Mesendoderm (in vitro differentiated cells): ENCODE measurements at regions not wholly inside any gene's neighbourhood (a gene's known extent, or its start where the extent isn't known, plus 50 kb on each side); places are given as distances from the start of the nearest gene placed in this dataset.

Experiments
- DNase-seq: peaks from one replicate; pipeline ENCODE4 v3.0.0; 2013
- H2AK5ac ChIP-seq: 2 replicates; pipeline ENCODE4 v1.6.1; 2013; ENCODE audit warnings: low read length, inconsistent platforms
- H2BK120ac ChIP-seq: 2 replicates; pipeline ENCODE4 v1.6.1; 2013; ENCODE audit warnings: low read depth, mild to moderate bottlenecking, low read length, moderate library complexity, mixed read lengths
- H2BK15ac ChIP-seq: replicated peaks from 2 replicates; pipeline ENCODE4 v1.6.1; 2013; ENCODE audit warnings: low read depth, mild to moderate bottlenecking, moderate library complexity
- H2BK5ac ChIP-seq: 2 replicates; pipeline ENCODE4 v1.6.1; 2013; ENCODE audit warnings: low read length, inconsistent platforms
- H3K18ac ChIP-seq: 2 replicates; pipeline ENCODE4 v1.6.1; 2013; ENCODE audit warnings: mild to moderate bottlenecking, low read length, mixed read lengths
- H3K23ac ChIP-seq: one replicate; pipeline ENCODE4 v1.6.1; 2013; ENCODE audit warnings: low read length
- H3K27ac ChIP-seq: 2 replicates; pipeline ENCODE4 v1.5.1; 2013; ENCODE audit warnings: low read depth, mild to moderate bottlenecking, inconsistent platforms, low read length, moderate library complexity
- H3K27me3 ChIP-seq: 2 replicates; pipeline ENCODE4 v1.6.1; 2013; ENCODE audit warnings: low read length, control low read depth, mild to moderate bottlenecking, inconsistent platforms; ENCODE audit not compliant: insufficient read depth, poor library complexity
- H3K36me3 ChIP-seq: 2 replicates; pipeline ENCODE4 v1.6.1; 2013; ENCODE audit warnings: low read length, inconsistent platforms; ENCODE audit not compliant: control insufficient read depth, insufficient read depth
- H3K4ac ChIP-seq: one replicate; pipeline ENCODE4 v1.6.1; 2013; ENCODE audit warnings: low read depth, mild to moderate bottlenecking, low read length, moderate library complexity
- H3K4me1 ChIP-seq: 2 replicates; pipeline ENCODE4 v1.6.1; 2013; ENCODE audit warnings: low read depth, low read length, inconsistent platforms; ENCODE audit not compliant: control insufficient read depth
- H3K4me2 ChIP-seq: 2 replicates; pipeline ENCODE4 v1.6.1; 2013; ENCODE audit warnings: low read length
- H3K4me3 ChIP-seq: 2 replicates; pipeline ENCODE4 v1.5.1; 2013; ENCODE audit warnings: mild to moderate bottlenecking, low read length
- H3K56ac ChIP-seq: one replicate; pipeline ENCODE4 v1.6.1; 2013; ENCODE audit warnings: low read length
- H3K79me1 ChIP-seq: 2 replicates; pipeline ENCODE4 v1.6.1; 2013; ENCODE audit warnings: low read length, inconsistent platforms
- H3K79me2 ChIP-seq: 2 replicates; pipeline ENCODE4 v1.6.1; 2013; ENCODE audit warnings: mild to moderate bottlenecking, low read length; ENCODE audit not compliant: control insufficient read depth, insufficient read depth
- H3K9ac ChIP-seq: 2 replicates; pipeline ENCODE4 v1.6.1; 2013; ENCODE audit warnings: low read length, inconsistent platforms
- H4K5ac ChIP-seq: one replicate; pipeline ENCODE4 v1.6.1; 2013; ENCODE audit warnings: low read length
- H4K8ac ChIP-seq: one replicate; pipeline ENCODE4 v1.6.1; 2013; ENCODE audit warnings: low read depth, mild to moderate bottlenecking, control low read depth, low read length, moderate library complexity
- WGBS: extraction: QIAGEN DNeasy Blood & Tissue Kit; methylation state at CpG from one replicate; pipeline ENCODE4 v1.1.7; 2013; ENCODE audit warnings: low lambda C conversion rate, missing lambda C conversion rate; ENCODE audit not compliant: insufficient coverage; ENCODE audit errors: extremely low coverage; 5-methylcytosine and 5-hydroxymethylcytosine counted together

- Histone ChIP-seq H4K8ac (no peak overlapping the region), H3K9ac (no peak overlapping the region), H4K5ac (no peak overlapping the region), H2BK5ac (no peak overlapping the region), H3K27me3 (no peaks in the 10 kb centered on the region), H2BK120ac (no peak overlapping the region), H3K4me1 (no peaks in the 10 kb centered on the region), H3K18ac (no peak overlapping the region), H2AK5ac (no peak overlapping the region), H3K4ac (no peak overlapping the region), H3K56ac (no peak overlapping the region), H3K4me3 (no peak overlapping the region), H3K79me1 (no peaks in the 10 kb centered on the region), H3K36me3 (no peaks in the 10 kb centered on the region), H3K27ac (no peak overlapping the region), H3K79me2 (no peaks in the 10 kb centered on the region), H3K23ac (no peak overlapping the region), H3K4me2 (no peak overlapping the region), H2BK15ac (no peak overlapping the region)
- DNase-seq: no peak
- WGBS: no CpG with 5 or more reads among the region's 1 CpG
These were observed 563.1 kb upstream of the LINC00305 start for GRCh38 chr18:64712035-64712434.

- no peaks in the 10 kb centered on the region for H3K4me1 ChIP-seq
- no peak overlapping the region for H3K18ac ChIP-seq
- no peak overlapping the region for H4K8ac ChIP-seq
- no peak overlapping the region for H3K56ac ChIP-seq
- no peak overlapping the region for H3K4me3 ChIP-seq
- H3K79me2 ChIP-seq: no peaks in the 10 kb centered on the region
- no peak overlapping the region for H3K23ac ChIP-seq
- H2AK5ac ChIP-seq: no peak overlapping the region
- no peaks in the 10 kb centered on the region for H3K79me1 ChIP-seq
- no peak overlapping the region for H4K5ac ChIP-seq
- H2BK5ac ChIP-seq: no peak overlapping the region
- H3K27me3 ChIP-seq: no peaks in the 10 kb centered on the region
- no peak overlapping the region for H3K9ac ChIP-seq
- no peak overlapping the region for H3K4me2 ChIP-seq
- DNase-seq: no peak
- H3K27ac ChIP-seq: no peak overlapping the region
- H3K4ac ChIP-seq: no peak overlapping the region
- WGBS: no CpG with 5 or more reads among the region's 2 CpGs
- H2BK120ac ChIP-seq: no peak overlapping the region
- no peaks in the 10 kb centered on the region for H3K36me3 ChIP-seq
- no peak overlapping the region for H2BK15ac ChIP-seq
These were observed 561.4 kb upstream of the LINC00305 start for GRCh38 chr18:64710105-64710861.

GRCh38 chr18:64707052-64707451 is 558.2 kb upstream of the LINC00305 start:
- no peaks in the 10 kb centered on the region for H3K36me3 ChIP-seq
- no peak overlapping the region for H2BK15ac ChIP-seq
- H3K79me2 ChIP-seq: no peaks in the 10 kb centered on the region
- H3K4ac ChIP-seq: no peak overlapping the region
- no peak overlapping the region for H3K4me2 ChIP-seq
- no peak overlapping the region for H3K18ac ChIP-seq
- DNase-seq: no peak
- no peak overlapping the region for H4K8ac ChIP-seq
- no peak overlapping the region for H3K9ac ChIP-seq
- no peak overlapping the region for H2BK5ac ChIP-seq
- no peaks in the 10 kb centered on the region for H3K27me3 ChIP-seq
- H4K5ac ChIP-seq: no peak overlapping the region
- no peak overlapping the region for H3K27ac ChIP-seq
- H3K23ac ChIP-seq: no peak overlapping the region
- no peak overlapping the region for H2AK5ac ChIP-seq
- no peak overlapping the region for H2BK120ac ChIP-seq
- no peaks in the 10 kb centered on the region for H3K79me1 ChIP-seq
- no peak overlapping the region for H3K4me3 ChIP-seq
- H3K4me1 ChIP-seq: no peaks in the 10 kb centered on the region
- no peak overlapping the region for H3K56ac ChIP-seq

- H2AK5ac ChIP-seq: no peak overlapping the region
- no peak overlapping the region for H2BK15ac ChIP-seq
- no peak overlapping the region for H2BK5ac ChIP-seq
- H3K79me2 ChIP-seq: no peaks in the 10 kb centered on the region
- DNase-seq: no peak
- H3K27me3 ChIP-seq: no peaks in the 10 kb centered on the region
- H3K9ac ChIP-seq: no peak overlapping the region
- no peaks in the 10 kb centered on the region for H3K79me1 ChIP-seq
- H3K27ac ChIP-seq: no peak overlapping the region
- no peak overlapping the region for H3K23ac ChIP-seq
- no peak overlapping the region for H3K4me2 ChIP-seq
- no peak overlapping the region for H2BK120ac ChIP-seq
- H4K5ac ChIP-seq: no peak overlapping the region
- no CpG with 5 or more reads among the region's 2 CpGs for WGBS
- no peak overlapping the region for H3K4ac ChIP-seq
- H3K4me1 ChIP-seq: no peaks in the 10 kb centered on the region
- H3K36me3 ChIP-seq: no peaks in the 10 kb centered on the region
- H3K18ac ChIP-seq: no peak overlapping the region
- H3K56ac ChIP-seq: no peak overlapping the region
- H3K4me3 ChIP-seq: no peak overlapping the region
- no peak overlapping the region for H4K8ac ChIP-seq
These were observed 550.2 kb upstream of the LINC00305 start for GRCh38 chr18:64699081-64699480.

GRCh38 chr18:64695851-64696553 is 547.1 kb upstream of the LINC00305 start:
- Histone ChIP-seq H3K4ac (no peak overlapping the region), H3K27me3 (no peaks in the 10 kb centered on the region), H4K8ac (no peak overlapping the region), H3K27ac (no peak overlapping the region), H2BK5ac (no peak overlapping the region), H3K79me1 (no peaks in the 10 kb centered on the region), H3K18ac (no peak overlapping the region), H3K4me2 (no peak overlapping the region), H3K36me3 (no peaks in the 10 kb centered on the region), H2BK15ac (no peak overlapping the region), H3K9ac (no peak overlapping the region), H3K23ac (no peak overlapping the region), H2AK5ac (no peak overlapping the region), H3K56ac (no peak overlapping the region), H3K79me2 (no peaks in the 10 kb centered on the region), H3K4me1 (no peaks in the 10 kb centered on the region), H3K4me3 (no peak overlapping the region), H2BK120ac (no peak overlapping the region), H4K5ac (no peak overlapping the region)
- no peak for DNase-seq
- no CpG with 5 or more reads among the region's 9 CpGs for WGBS
